Ecto neural progenitor cell (in vitro differentiated cells): ENCODE measurements at regions not wholly inside any gene's neighbourhood (a gene's known extent, or its start where the extent isn't known, plus 50 kb on each side); places are given as distances from the start of the nearest gene placed in this dataset.
"Not testable (repeated sequence)": the region's sequence is repeated elsewhere in the genome, so short reads cannot be mapped to it uniquely, and the experiment has no call there.

Experiments
- DNase-seq: peaks from one replicate; pipeline ENCODE4 v3.0.0-alpha.2; 2018; ENCODE audit warnings: low spot score

DNA sequence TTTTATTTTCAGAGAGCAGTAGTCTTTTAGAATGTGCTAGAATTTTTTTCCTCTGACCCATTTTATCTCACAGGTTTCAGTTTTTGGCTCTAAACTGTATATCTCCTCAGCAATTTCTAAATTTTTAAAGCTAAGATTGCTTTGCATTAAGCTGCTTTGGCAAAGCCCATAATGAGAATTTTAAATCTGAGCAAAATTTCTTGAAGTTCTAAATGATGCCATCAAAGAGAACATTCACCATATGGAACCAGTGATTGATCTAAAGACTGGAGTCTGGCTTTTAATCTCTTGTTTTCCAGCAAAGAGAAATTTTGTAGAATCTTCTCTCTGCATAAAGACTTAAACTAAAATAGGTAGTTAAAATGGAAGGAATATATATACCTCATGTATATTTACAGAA lies 313.6 kb downstream of the TBC1D32 start:
- DNase-seq = no peak

DNA sequence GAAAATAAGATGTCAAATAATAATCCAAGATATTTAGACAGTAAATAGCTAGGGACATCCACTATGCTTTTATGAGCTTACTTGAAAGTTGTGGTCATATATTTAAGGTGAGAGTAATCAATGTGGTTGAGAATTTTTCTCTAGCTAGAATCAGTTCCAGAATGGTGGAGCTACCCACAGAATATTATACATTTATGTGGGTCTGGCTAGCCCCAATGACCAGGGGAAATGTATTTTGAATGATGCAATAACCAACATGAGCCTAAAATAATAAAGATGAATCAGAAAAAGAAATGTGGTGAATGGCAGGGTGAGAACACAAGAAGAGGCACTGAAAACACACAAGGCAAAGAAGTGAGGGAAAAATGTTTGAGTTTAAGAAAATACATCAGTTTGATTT lies 325.7 kb downstream of the TBC1D32 start:
- no peak for DNase-seq

DNA sequence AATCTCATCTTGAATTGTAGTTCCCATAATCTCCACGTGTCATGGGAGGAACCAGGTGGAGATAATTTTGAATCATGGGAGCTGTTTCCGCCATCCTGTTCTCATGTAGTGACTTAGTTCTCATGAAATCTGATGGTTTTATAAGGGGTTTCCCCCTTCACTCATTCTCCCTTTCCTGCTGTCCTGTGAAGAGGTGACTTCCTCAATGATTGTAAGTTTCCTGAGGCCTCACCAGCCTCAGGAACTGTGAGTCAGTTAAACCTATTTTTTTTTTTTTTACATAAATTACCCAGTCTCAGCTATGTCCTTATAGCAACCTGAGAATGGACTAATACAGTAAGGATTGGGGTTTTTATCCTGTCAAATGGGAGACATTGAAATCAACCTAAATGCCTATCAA lies 328.3 kb downstream of the TBC1D32 start:
- no peak for DNase-seq

DNA sequence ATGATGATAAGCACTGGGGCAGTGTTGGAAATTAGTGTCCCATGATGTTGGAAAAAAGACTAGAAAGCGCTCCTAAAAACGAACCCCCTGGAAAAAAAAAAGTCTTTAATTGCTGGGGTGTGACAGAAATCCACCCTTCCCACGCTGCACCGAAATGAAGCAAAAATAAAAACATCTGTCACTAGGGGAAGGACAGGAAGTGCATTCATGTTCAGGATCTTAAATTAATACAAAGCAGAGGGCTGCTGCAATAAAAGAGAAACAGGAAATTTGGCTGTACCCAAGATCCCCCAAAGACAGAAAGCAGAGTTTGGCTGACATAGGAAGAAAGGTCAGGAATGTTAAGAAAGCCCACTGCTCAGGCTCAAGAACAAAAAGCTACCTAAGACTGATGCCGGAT lies 333.9 kb downstream of the TBC1D32 start:
- DNase-seq = no peak

DNA sequence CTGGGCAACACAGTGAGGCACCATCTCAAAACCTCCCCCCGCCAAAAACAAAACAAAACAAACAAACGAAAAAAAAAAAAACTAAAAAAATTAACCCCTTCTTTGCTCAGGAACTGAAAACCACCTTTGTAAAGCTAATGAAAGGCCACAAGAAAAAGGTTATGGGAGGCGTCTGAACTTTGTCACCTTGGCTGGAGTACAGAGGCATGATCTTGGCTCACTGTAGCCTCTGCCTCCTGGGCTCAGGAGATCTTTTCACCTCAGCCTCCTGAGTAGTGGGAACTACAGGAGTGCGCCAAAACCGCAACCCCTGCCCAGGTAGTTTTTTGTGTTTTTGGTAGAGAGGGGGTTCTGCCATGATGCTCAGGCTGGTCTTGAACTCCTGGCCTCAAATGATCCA lies 337.9 kb downstream of the TBC1D32 start:
- DNase-seq = no peak

DNA sequence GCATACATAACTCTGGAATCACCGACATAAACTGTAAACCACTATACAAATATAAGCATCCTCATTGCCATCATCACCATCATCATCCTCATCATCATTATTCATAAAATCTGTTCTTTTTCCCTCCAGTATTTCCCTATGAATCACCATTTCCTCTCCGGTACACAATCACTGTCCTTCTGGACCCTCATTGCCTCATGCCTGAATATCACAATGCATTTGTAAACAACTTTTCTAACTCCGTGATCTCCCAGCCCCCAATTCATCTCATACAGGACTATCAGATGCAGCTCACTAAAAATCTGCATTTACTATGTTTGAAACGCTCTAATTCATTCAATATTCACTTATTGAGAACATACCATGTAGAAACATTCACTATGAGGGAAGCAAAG lies 339.7 kb downstream of the TBC1D32 start:
- no peak for DNase-seq

DNA sequence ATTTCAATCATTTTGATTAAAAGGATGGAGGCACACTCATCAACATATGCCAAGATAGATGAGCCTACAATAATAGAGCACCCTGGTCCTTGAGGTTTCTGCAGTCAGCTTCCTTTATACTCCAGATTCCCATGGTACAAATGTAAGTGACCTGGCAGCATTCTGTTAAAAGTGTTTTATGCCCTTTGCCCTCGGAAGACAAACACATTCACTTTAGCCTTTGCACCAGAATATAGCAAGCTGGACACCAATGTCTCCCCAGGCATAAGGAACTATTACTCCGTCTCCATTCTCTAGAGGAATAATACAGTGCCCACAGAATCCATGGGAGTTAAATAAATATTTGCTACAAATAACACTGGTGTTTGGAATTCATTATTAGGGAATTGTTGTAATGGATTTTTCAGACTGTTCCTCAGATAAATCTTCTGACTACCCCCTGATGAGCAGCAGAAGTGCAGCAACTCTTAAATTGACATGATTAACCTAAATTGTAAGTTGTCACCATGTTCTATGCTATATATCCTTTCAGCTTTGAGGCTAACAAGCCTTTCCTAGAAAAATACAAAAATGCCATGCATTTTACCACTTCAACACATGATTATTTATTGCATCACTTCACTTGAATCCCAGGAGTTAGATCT lies 340.2 kb downstream of the TBC1D32 start:
- DNase-seq = no peak

DNA sequence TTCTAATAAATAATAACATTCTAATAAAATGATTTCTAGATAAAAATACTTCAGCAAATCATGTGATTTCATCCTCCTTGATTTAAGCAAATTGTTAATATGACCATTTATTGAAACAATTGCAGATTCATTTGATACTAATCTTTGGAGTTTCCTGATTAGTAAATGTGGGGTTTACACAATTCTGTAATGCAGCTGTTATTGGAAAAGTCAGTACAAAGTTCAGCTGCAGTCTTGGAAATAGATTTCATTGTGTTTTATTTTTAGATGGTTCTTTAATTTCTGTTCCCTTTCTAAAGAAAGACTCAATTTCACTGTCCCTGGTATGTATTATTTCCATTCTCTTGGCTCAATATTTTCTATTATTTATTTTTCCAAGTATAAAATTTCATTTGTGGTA lies 342.0 kb downstream of the TBC1D32 start:
- DNase-seq = no peak

DNA sequence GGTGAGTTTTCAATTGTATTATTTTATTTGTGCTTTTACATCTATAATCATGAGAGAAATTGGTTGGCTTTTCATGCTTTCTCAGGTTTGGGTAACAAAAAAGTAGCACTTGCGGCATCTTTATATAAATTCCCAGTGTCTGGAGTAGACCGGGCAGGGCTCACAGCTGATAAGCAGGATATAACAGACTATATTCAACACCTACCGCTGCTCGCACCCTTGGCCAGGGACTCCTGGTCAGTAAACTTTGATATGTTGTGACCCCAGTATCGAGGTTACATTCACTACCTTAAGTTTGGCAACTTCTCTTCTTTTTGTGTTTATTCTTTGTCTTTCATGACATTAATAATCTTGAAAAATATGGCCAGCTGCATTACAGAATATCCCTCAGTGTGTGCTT lies 343.4 kb downstream of the TBC1D32 start:
- DNase-seq = no peak

DNA sequence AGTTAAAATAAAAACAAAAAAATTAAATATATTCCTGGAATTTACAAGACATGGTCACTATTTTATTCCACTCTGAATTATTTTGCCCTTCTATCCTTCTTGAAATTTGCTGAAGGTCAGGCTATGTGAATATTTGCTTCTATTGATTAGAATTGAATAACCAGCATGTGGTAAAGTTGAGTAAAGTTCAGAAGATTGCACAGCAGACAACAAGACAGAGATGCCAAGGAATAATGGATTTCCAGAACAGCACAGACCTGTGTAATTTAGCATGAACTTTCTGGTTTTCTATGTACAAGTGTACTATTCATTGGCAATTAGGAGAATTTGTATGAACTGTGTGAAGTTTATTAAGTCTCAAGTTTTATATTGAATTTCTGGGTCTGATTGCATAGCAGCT lies 352.4 kb downstream of the TBC1D32 start:
- DNase-seq = no peak

DNA sequence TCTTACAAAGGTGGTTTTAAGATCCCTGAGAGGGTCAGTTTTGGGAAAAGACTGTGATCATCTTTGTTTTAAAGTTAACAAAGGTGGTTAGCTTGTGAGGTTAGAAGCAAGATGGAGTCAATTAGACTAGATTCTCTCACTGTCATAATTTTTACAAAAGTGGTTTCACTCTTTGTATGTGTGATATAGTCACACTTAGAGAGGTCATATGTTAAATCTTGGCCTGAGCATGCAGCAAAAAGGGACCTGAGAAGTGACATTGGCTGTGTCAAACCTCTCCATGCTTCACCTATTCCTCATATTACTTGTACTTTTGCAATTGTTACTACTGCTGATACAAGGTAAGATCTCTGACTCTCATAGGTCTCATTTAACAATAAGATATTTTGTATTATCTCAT lies 368.0 kb downstream of the TBC1D32 start:
- DNase-seq = no peak

DNA sequence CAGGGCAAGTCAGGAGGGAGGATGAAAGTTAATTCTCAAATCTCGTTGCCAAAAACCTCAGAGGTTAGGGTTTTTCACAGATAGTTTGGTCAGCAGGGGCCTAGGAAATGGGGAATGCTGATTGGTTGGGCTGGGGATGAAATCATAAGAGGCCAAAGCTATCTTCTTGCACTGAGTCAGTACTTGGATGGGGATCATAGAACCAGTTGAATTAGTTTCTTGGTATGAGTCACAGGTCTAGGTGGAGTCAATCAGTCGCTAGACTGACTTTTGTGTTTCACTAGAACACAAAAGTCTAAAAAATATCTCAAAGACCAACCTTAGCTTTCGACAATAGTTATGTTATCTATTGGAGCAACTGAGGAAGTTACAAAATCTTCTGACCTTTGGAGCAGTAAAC lies 368.5 kb downstream of the TBC1D32 start:
- DNase-seq = no peak

DNA sequence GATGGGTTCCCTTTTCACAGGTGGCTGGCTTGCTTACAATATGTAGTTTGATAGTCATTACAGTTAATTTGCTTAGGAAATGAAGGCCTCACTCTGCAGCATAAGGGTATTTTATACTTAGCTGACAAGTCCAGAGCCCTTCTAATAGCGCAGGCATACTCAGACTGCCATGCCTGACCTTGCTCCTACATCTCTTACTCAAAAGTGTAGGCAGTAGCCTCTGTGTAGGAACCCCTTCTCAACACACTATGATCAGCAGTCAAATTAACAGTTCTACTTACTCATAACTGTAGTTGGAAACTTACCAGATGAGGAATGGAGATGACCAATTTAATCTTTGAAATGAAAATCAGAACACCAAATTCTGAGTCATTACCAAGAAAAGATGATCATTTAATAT lies 373.5 kb downstream of the TBC1D32 start:
- no peak for DNase-seq

DNA sequence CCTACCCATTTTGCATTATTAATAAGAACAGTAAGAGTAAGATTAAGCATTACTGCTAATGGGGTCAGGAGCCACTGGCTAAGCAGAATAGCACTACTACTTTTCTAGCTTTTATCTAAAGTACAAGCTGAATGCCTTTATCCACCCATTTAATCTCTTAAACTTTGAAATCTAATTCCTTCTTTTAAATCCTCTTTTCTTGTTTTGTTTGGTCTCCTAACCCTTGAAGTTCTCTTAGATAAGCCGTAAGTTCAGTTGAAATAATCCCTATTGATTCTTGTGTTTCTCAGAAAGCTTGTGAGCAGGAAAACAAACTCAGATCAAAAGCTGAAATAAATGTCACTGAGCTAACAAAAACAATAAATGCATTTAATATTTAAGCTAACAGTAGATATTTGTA lies 380.2 kb downstream of the TBC1D32 start:
- DNase-seq = no peak

DNA sequence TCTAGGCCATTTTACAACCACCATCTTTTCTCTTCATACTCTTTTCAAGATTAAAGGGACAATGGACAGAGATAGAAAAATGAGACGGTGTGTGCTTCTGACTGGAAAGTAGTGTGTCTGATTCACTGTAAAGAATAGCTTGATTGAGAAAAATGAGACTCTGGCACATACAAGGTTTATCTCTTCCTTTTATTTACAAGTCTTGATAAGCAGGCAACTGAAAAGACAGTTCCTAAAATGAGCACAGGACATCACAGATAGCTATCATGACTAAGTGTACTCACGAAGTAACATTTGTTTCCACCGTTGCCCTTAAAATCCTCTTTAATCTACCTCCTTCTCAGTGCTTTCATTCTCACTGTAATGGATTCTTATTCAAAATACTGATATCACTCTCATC lies 383.0 kb downstream of the TBC1D32 start:
- no peak for DNase-seq

DNA sequence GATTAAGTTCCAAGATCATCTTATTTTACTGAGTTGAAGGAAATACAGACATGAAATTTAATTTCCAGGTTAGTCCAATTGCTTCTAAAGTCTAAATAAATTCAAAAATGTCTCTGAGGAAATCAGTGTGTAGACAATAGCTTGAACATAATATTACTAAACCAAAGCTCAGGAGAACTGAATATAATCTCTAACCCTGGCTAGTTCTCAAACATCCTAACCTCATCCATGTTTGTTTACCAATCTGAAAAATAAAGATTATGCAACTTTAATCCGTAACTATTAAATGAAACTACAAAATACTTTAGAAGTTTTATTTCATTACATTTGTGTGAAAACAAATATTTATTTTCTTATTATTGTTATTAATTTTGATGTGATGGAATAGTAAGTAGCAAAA lies 387.2 kb downstream of the TBC1D32 start:
- DNase-seq = no peak

DNA sequence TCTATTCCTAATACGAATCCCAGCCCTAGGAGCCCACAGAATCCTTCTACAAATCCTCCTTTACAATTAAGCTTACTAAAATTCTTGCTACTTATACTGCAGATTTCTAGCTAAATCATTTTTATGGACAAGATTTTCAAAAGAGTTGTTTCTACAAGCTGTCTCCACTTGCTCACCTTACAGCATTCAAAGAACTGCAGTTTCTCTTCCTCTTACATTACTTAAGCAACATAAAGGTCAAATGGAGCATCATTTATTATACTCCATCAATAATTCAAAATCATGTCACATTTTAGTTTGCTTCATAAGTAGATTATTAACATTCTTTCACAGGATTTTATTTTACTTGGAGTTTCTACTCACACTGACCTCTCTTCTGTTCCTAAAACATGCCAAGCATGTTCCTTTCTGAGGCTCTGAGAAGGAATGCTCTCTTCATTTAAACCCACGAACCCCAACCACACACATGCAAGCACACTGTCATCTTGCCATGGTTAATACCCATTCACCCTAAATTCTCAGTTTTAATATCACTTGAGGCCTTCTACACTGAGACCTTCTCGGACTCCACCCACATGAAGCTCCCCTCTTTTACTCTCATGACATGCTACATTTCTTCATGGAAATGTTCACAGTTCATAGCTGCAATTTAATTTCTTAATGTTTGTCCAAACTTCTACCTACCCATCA lies 388.2 kb downstream of the TBC1D32 start:
- no peak for DNase-seq

DNA sequence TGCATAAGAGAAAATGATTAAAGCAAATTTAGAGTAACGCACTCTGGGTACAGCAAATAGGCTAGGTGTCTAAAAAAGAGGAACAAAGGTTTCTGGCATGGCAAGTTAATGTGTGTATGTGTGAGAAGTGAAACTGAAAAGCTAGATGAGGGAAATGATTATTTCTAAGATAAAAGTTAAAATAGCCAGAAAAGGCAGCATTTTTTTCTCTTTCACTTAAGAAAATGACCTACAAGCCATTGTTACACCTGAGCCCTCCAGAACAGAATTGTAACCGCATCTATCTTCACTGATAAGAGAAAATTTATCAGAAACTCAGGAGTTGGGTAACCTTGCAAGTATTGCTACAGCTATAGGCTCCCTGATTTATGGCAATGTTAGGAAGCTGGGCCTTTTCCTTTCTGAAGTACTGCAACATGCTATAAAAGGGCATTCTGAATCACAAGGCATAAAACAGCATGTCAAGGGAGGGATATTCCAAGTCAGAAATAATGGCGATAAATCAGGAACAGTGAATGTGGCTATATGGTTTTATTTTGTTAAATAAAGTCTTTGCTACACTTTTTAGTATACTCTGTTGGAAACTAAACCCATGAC lies 395.3 kb downstream of the TBC1D32 start:
- no peak for DNase-seq

DNA sequence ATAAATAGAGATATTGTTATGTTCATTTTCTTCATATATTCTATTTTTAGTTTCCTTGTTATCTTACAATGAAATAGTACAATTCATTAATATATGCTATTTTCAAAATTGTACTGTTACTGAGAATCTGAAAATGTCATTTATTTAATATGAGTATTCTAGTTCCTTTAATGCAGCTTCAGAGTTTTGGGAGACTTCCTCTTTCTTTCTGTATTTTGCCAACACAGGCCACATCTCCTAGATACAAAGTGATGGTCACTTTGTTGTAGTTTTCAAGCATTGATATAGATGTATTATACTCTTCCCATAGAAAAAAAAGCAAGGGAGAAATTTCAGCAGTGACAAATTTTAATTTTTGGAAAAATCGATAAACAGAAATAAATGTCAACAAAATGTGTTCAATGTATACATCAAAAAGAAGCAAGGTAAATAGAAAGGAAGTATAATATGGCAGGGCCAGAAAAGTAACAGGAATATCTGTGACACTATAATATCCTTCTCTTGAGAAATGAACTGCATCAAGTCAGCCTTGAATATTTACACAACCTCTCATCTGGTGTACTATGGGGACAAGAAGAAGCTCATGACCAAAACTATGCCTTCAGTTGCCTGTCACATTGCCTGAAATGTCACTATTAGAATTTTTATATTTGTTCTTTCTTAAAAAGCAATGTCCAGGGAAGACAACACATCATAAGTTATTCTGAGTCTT lies 396.0 kb downstream of the TBC1D32 start:
- DNase-seq = no peak

DNA sequence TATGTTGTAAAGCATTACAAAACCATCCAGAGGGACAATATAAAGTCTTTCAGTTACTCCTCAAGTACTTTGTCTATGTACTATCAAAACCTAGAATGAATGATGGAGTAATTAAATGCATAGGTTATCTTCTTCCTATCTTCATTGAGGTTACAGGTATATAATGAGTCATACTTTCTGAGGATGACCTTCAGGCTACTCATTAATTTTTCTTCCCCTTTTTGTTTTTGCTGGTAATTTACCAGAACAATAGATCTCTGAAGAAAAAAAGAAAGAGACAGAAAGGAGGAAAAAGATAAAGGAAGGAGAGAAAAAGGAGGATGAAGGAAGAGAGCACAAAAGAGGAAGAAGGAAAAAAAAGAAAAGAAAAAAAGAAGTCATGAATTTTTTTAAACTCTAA lies 398.4 kb downstream of the TBC1D32 start:
- DNase-seq = no peak

DNA sequence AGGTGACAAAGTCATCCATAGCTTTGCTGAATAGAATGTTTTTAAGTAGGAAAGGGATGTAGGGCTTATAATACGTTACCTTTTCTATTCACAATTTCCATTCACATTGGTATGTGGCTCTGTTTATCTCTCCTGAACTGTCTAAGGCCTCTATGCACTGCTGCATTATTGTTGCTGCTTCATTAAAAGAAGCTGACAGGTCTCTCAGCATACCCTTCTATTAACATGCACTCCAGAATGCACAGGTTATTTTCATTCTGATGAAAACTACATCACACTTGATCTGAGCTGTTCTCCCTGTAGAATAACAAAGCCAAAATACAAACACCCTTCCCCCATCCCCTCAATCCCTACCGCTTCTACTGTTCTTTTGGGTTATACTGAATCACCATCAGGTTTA lies 399.3 kb downstream of the TBC1D32 start:
- no peak for DNase-seq

DNA sequence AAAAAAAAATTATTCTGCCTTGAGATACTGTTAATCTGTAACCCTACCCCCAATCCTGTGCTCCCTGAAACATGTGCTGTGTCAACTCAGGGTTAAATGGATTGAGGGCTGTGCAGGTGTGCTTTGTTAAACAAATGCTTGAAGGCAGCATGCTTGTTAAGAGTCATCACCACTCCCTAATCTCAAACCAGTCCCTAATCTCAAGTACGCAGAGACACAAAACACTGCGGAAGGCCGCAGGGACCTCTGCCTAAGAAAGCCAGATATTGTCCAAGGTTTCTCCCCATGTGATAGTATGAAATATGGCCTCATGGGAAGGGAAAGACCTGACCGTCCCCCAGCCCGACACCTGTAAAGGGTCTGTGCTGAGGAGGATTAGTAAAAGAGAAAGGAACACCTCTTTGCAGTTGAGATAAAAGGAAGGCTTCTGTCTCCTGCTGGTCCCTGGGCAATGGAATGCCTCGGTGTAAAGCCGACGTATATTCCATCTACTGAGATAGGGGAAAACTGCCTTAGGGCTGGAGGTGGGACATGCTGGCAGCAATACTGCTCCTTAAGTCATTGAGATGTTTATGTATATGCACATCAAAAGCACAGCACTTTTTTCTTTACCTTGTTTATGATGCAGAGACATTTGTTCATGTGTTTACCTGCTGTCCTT lies 402.6 kb downstream of the TBC1D32 start:
- DNase-seq = not testable (repeated sequence)

DNA sequence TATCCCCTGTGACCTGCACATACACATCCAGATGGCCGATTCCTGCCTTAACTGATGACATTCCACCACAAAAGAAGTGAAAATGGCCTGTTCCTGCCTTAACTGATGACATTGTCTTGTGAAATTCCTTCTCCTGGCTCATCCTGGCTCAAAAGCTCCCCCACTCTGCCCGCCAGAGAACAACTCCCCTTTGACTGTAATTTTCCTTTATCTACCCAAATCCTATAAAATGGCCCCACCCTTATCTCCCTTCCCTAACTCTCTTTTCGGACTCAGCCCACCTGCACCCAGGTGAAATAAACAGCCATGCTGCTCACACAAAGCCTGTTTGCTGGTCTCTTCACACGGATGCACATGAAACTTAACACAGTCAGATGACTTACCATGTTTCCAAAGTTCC lies 403.8 kb downstream of the TBC1D32 start:
- not testable (repeated sequence) for DNase-seq
